ENCODE measurements at regions not wholly inside any gene's neighbourhood (a gene's known extent, or its start where the extent isn't known, plus 50 kb on each side); places are given as distances from the start of the nearest gene placed in this dataset.

DNA sequence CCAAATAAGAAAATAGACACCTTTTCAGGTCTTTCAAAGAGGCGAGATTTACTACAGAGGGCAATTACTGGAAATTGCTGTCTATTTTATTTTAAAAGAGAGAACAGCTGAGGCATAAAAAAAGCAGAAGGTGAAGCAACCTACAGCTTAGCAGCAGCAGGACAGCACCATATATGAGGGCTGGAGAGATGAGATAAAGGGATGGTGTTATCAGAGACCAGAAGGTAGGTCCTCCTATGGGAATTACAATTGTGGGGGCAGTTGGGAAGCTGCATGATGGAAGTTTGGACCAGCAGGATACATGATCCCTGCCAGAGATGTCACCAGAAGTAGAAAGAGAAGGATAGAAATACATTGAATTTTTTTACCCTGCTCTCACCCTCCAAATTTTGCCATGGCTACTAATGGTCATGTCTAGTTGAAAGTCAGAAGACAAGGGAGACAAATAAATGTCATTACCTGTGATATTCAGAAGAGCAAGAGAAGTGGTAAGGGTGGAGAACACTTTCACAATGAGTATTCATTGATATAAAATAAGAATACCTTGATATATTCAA is 77.2 kb upstream of the CALCR start:
- TF ChIP-seq, protein P1, sequence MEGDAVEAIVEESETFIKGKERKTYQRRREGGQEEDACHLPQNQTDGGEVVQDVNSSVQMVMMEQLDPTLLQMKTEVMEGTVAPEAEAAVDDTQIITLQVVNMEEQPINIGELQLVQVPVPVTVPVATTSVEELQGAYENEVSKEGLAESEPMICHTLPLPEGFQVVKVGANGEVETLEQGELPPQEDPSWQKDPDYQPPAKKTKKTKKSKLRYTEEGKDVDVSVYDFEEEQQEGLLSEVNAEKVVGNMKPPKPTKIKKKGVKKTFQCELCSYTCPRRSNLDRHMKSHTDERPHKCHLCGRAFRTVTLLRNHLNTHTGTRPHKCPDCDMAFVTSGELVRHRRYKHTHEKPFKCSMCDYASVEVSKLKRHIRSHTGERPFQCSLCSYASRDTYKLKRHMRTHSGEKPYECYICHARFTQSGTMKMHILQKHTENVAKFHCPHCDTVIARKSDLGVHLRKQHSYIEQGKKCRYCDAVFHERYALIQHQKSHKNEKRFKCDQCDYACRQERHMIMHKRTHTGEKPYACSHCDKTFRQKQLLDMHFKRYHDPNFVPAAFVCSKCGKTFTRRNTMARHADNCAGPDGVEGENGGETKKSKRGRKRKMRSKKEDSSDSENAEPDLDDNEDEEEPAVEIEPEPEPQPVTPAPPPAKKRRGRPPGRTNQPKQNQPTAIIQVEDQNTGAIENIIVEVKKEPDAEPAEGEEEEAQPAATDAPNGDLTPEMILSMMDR (IDR thresholded peaks at IDR 0.05), result no peak
- TF ChIP-seq POLR2A (IDR thresholded peaks at IDR 0.05), result no peak

All from testis (tissue), 2 donors.